Trophoblast cell (in vitro differentiated cells and primary cell): ENCODE measurements at regions not wholly inside any gene's neighbourhood (a gene's known extent, or its start where the extent isn't known, plus 50 kb on each side); places are given as distances from the start of the nearest gene placed in this dataset.
"Not testable (repeated sequence)": the region's sequence is repeated elsewhere in the genome, so short reads cannot be mapped to it uniquely, and the experiment has no call there.

Source experiments
- DNase-seq, 2 donors: peaks; one replicate each; pipeline ENCODE4 v3.0.0-alpha.2; 2016
- H2AFZ ChIP-seq: 2 replicates; pipeline ENCODE4 v1.6.1; 2013; ENCODE audit warnings: low read length, moderate library complexity, mild to moderate bottlenecking; ENCODE audit not compliant: insufficient read depth, poor library complexity
- H2AK5ac ChIP-seq: 2 replicates; pipeline ENCODE4 v1.6.1; 2013; ENCODE audit warnings: mild to moderate bottlenecking, low read length
- H2BK120ac ChIP-seq: 2 replicates; pipeline ENCODE4 v1.6.1; 2013; ENCODE audit warnings: low read length, mild to moderate bottlenecking, moderate library complexity; ENCODE audit not compliant: insufficient read depth, poor library complexity
- H2BK12ac ChIP-seq: 2 replicates; pipeline ENCODE4 v1.6.1; 2013; ENCODE audit warnings: mild to moderate bottlenecking, low read length, moderate library complexity
- H2BK5ac ChIP-seq: 2 replicates; pipeline ENCODE4 v1.6.1; 2013; ENCODE audit warnings: low read length, low read depth, moderate library complexity, mild to moderate bottlenecking; ENCODE audit not compliant: poor library complexity
- H3K14ac ChIP-seq: 2 replicates; pipeline ENCODE4 v1.6.1; 2013; ENCODE audit warnings: mild to moderate bottlenecking, low read length
- H3K18ac ChIP-seq: 2 replicates; pipeline ENCODE4 v1.6.1; 2013; ENCODE audit warnings: mild to moderate bottlenecking, low read length
- H3K23ac ChIP-seq: 2 replicates; pipeline ENCODE4 v1.6.1; 2013; ENCODE audit warnings: low read length
- H3K27ac ChIP-seq: 2 replicates; pipeline ENCODE4 v1.5.1; 2013; ENCODE audit warnings: low read depth, mild to moderate bottlenecking, inconsistent platforms, low read length, moderate library complexity
- H3K27me3 ChIP-seq: 2 replicates; pipeline ENCODE4 v1.6.1; 2013; ENCODE audit warnings: inconsistent platforms, mild to moderate bottlenecking, low read length, moderate library complexity; ENCODE audit not compliant: insufficient read depth
- H3K36me3 ChIP-seq, 2 experiments: 1 replicate in 1 of 2; 2 replicates in 1 of 2; pipeline ENCODE4 v1.6.1; 2013; ENCODE audit warnings: low read length in 2 of 2, mild to moderate bottlenecking in 2 of 2, moderate library complexity in 1 of 2; ENCODE audit not compliant: insufficient read depth in 2 of 2, control insufficient read depth in 1 of 2
- H3K4ac ChIP-seq: 2 replicates; pipeline ENCODE4 v1.6.1; 2013; ENCODE audit warnings: low read depth, mild to moderate bottlenecking, low read length, moderate library complexity
- H3K4me1 ChIP-seq, 2 experiments: 1 replicate in 1 of 2; 2 replicates in 1 of 2; pipeline ENCODE4 v1.6.1; 2013; ENCODE audit warnings: low read length in 2 of 2, mild to moderate bottlenecking in 2 of 2, moderate library complexity in 1 of 2; ENCODE audit not compliant: insufficient read depth in 2 of 2, control insufficient read depth in 1 of 2
- H3K4me2 ChIP-seq: 2 replicates; pipeline ENCODE4 v1.6.1; 2013; ENCODE audit warnings: inconsistent platforms, mild to moderate bottlenecking, low read length, moderate library complexity
- H3K4me3 ChIP-seq: 2 replicates; pipeline ENCODE4 v1.5.1; 2013; ENCODE audit warnings: mild to moderate bottlenecking, low read depth, low read length, inconsistent platforms
- H3K79me1 ChIP-seq: one replicate; pipeline ENCODE4 v1.6.1; 2013; ENCODE audit warnings: low read length
- H3K79me2 ChIP-seq: 2 replicates; pipeline ENCODE4 v1.6.1; 2013; ENCODE audit warnings: low read length, mild to moderate bottlenecking; ENCODE audit not compliant: control insufficient read depth, insufficient read depth, poor library complexity
- H3K9ac ChIP-seq: 2 replicates; pipeline ENCODE4 v1.6.1; 2013; ENCODE audit warnings: mild to moderate bottlenecking, low read length
- H3K9me3 ChIP-seq: 2 replicates; pipeline ENCODE4 v1.6.1; 2013; ENCODE audit warnings: low read depth, mild to moderate bottlenecking, control low read depth, inconsistent platforms, low read length; ENCODE audit not compliant: insufficient read depth
- H4K12ac ChIP-seq: 2 replicates; pipeline ENCODE4 v1.6.1; 2013; ENCODE audit warnings: low read depth, mild to moderate bottlenecking, low read length, moderate library complexity
- H4K8ac ChIP-seq: 2 replicates; pipeline ENCODE4 v1.6.1; 2013; ENCODE audit warnings: low read depth, mild to moderate bottlenecking, low read length, moderate library complexity
- H4K91ac ChIP-seq: one replicate; pipeline ENCODE4 v1.6.1; 2013; ENCODE audit warnings: low read depth, mild to moderate bottlenecking, low read length, moderate library complexity
- WGBS: extraction: QIAGEN DNeasy Blood & Tissue Kit; methylation state at CpG from one replicate; pipeline ENCODE4 v1.1.7; 2013; ENCODE audit warnings: missing lambda C conversion rate; ENCODE audit not compliant: insufficient read length, insufficient coverage; ENCODE audit errors: extremely low coverage; 5-methylcytosine and 5-hydroxymethylcytosine counted together

DNA sequence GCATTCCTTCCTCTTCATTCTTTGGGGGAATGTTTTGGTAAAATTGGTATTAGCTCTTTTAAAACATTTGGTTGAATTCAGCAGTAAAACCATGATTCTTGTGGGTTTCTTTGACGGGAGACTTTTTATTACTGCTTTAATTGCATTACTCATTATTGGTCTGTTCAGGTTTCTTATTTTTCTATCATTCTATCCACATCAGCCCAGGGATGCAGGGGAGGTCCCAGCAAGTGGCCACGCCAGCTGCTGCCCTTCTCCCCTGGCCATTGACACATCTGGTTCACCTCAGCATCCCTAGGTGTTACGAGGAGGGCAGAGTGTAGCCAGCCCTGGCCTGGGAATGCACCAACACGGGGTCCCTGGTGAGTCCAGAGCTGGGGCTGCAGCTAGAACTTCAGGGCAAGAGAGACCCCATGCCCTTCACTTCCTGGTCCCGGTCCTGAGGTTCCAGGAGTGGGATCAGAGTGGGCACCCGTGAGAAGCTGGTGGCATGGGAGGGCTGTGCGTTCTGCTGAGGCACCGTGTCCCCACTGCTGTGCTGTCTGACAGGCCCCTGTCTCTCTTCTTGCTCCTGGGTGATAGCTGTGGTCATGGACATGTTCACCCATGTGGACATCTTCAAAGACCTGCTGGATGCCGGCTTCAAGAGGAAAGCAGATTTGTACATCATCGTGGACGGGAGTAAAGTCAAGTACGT is 72.1 kb upstream of the THOC3 start:
- H3K14ac ChIP-seq, H3K18ac ChIP-seq, H3K27me3 ChIP-seq, H2AFZ ChIP-seq, H3K79me1 ChIP-seq, DNase-seq, H3K23ac ChIP-seq, H3K79me2 ChIP-seq, H3K4me2 ChIP-seq, H3K27ac ChIP-seq, H3K4ac ChIP-seq, H3K4me1 ChIP-seq, H4K91ac ChIP-seq, H2BK12ac ChIP-seq, H3K9me3 ChIP-seq, H3K9ac ChIP-seq, H2BK120ac ChIP-seq, H4K8ac ChIP-seq, H3K4me3 ChIP-seq, H4K12ac ChIP-seq, H3K36me3 ChIP-seq, H2BK5ac ChIP-seq, H2AK5ac ChIP-seq: not testable (repeated sequence)
- WGBS: no CpG with 5 or more reads among the region's 12 CpGs

DNA sequence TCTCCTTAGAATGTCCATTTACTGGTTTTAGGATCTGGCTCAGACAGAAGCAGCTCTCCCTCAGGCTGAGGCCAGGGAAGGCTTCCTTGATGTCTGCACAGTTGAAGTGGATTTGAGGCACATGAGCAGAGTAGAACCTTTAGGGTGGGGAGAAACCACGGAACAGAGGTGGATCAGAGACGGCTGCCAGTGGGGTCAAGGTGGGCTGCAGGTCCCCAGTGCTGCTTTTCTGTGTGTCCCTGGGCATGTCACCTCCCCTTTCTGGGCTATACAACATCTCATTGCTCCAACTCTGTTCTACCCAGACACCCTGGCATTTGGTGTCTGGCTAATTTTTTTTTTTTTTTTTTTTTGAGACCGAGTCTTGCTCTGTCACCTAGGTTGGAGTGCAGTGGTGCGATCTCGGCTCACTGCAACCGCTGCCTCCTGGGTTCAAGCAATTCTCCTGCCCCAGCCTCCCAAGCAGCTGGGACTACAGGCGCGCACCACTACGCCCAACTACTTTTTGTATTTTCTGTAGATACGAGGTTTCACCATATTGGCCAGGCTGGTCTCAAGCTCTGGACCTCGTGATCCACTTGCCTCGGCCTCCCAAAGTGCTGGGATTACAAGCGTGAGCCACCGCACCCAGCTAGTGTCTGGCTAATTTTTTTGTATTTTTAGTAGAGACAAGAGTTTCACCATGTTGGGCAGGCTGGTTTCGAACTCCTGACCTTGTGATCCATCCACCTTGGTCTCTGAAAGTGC is 73.3 kb upstream of the THOC3 start:
- H4K12ac ChIP-seq, H2BK5ac ChIP-seq, H3K79me2 ChIP-seq, H3K4ac ChIP-seq, H3K18ac ChIP-seq, H3K9me3 ChIP-seq, H3K27me3 ChIP-seq, H4K91ac ChIP-seq, H2AFZ ChIP-seq, H3K36me3 ChIP-seq, H3K27ac ChIP-seq, H4K8ac ChIP-seq, H3K4me1 ChIP-seq, DNase-seq, H2BK120ac ChIP-seq, H2BK12ac ChIP-seq, H3K4me2 ChIP-seq, H2AK5ac ChIP-seq, H3K79me1 ChIP-seq, H3K14ac ChIP-seq, H3K23ac ChIP-seq: not testable (repeated sequence)
- Histone ChIP-seq H3K4me3 (peak overlapping the region; percentile 44), H3K9ac (peak overlapping the region; percentile 73)
- no CpG with 5 or more reads among the region's 15 CpGs for WGBS

- not testable (repeated sequence) for H3K14ac ChIP-seq, H3K23ac ChIP-seq, H2BK120ac ChIP-seq, H3K4ac ChIP-seq, H2BK5ac ChIP-seq, H3K9ac ChIP-seq, H3K27me3 ChIP-seq, H2BK12ac ChIP-seq, H3K9me3 ChIP-seq, H3K27ac ChIP-seq, H3K79me2 ChIP-seq, H3K18ac ChIP-seq, H3K4me1 ChIP-seq, DNase-seq, H3K4me2 ChIP-seq, H3K36me3 ChIP-seq, H3K4me3 ChIP-seq, H4K12ac ChIP-seq, H4K8ac ChIP-seq, H2AFZ ChIP-seq, H3K79me1 ChIP-seq, H2AK5ac ChIP-seq, H4K91ac ChIP-seq
- no CpG with 5 or more reads among the region's 6 CpGs for WGBS
These were observed 74.0 kb upstream of the THOC3 start for GRCh38 chr5:176042020-176042658.

- no CpG with 5 or more reads among the region's 7 CpGs for WGBS
- H4K12ac ChIP-seq, H3K9ac ChIP-seq: not testable (repeated sequence)
These were observed 75.2 kb upstream of the THOC3 start for GRCh38 chr5:176043252-176043829.

More at GRCh38 chr5:176043252-176043829, 75.2 kb upstream of the THOC3 start:
- not testable (repeated sequence) for H4K91ac ChIP-seq, H3K27me3 ChIP-seq, H3K18ac ChIP-seq, H3K79me1 ChIP-seq, H3K14ac ChIP-seq, H3K36me3 ChIP-seq, H2AFZ ChIP-seq, DNase-seq, H3K4me3 ChIP-seq, H2BK5ac ChIP-seq, H3K4me2 ChIP-seq, H4K8ac ChIP-seq, H3K79me2 ChIP-seq, H3K9me3 ChIP-seq, H2AK5ac ChIP-seq, H2BK12ac ChIP-seq, H3K4ac ChIP-seq, H3K27ac ChIP-seq, H3K23ac ChIP-seq, H2BK120ac ChIP-seq, H3K4me1 ChIP-seq
